Pulmonary artery endothelial cell (primary cell): ENCODE measurements at regions not wholly inside any gene's neighbourhood (a gene's known extent, or its start where the extent isn't known, plus 50 kb on each side); places are given as distances from the start of the nearest gene placed in this dataset.
"Not testable (repeated sequence)": the region's sequence is repeated elsewhere in the genome, so short reads cannot be mapped to it uniquely, and the experiment has no call there.

ENCODE experiments used
- DNase-seq: peaks from one replicate; pipeline ENCODE4 v3.0.0-alpha.2; 2011; ENCODE audit warnings: low read depth, low spot score

- DNase-seq, result not testable (repeated sequence)
Measured at GRCh38 chr7:76971201-76971600, 61.0 kb downstream of the SPDYE17 start.

GRCh38 chr7:76969892-76970291 lies 62.3 kb downstream of the SPDYE17 start:
- DNase-seq, result not testable (repeated sequence)

GRCh38 chr7:76965731-76966548 lies 66.2 kb downstream of the SPDYE17 start:
- not testable (repeated sequence) for DNase-seq

GRCh38 chr7:76964050-76964449 lies 68.1 kb downstream of the SPDYE17 start:
- not testable (repeated sequence) for DNase-seq

GRCh38 chr7:76963061-76963460 lies 69.1 kb downstream of the SPDYE17 start:
- not testable (repeated sequence) for DNase-seq

GRCh38 chr7:76960400-76960986 lies 71.7 kb downstream of the SPDYE17 start:
- DNase-seq, result not testable (repeated sequence)

GRCh38 chr7:76959573-76960399 lies 72.4 kb downstream of the SPDYE17 start:
- not testable (repeated sequence) for DNase-seq

GRCh38 chr7:76956531-76956930 lies 75.6 kb downstream of the SPDYE17 start:
- DNase-seq, result not testable (repeated sequence)

- DNase-seq, result not testable (repeated sequence)
Measured at GRCh38 chr7:76955124-76955523, 77.0 kb downstream of the SPDYE17 start.

- DNase-seq, result not testable (repeated sequence)
Measured at GRCh38 chr7:76944603-76945002, 87.6 kb downstream of the SPDYE17 start.

GRCh38 chr7:76941809-76942765 lies 90.1 kb downstream of the SPDYE17 start:
- not testable (repeated sequence) for DNase-seq

GRCh38 chr7:76937781-76938180 lies 94.4 kb downstream of the SPDYE17 start:
- DNase-seq, result not testable (repeated sequence)

- DNase-seq, result not testable (repeated sequence)
Measured at GRCh38 chr7:76937330-76937729, 94.8 kb downstream of the SPDYE17 start.

- DNase-seq, result not testable (repeated sequence)
Measured at GRCh38 chr7:76936346-76936745, 95.8 kb downstream of the SPDYE17 start.

GRCh38 chr7:76934711-76935110 lies 97.5 kb downstream of the SPDYE17 start:
- not testable (repeated sequence) for DNase-seq

GRCh38 chr7:76932957-76933356 lies 99.2 kb downstream of the SPDYE17 start:
- not testable (repeated sequence) for DNase-seq

GRCh38 chr7:76931441-76931840 lies 100.7 kb downstream of the SPDYE17 start:
- not testable (repeated sequence) for DNase-seq

- not testable (repeated sequence) for DNase-seq
Measured at GRCh38 chr7:76930416-76930815, 101.7 kb downstream of the SPDYE17 start.

- not testable (repeated sequence) for DNase-seq
Measured at GRCh38 chr7:76928751-76929150, 103.4 kb downstream of the SPDYE17 start.

- not testable (repeated sequence) for DNase-seq
Measured at GRCh38 chr7:76927741-76928393, 104.3 kb downstream of the SPDYE17 start.
